ENCODE measurements at regions not wholly inside any gene's neighbourhood (a gene's known extent, or its start where the extent isn't known, plus 50 kb on each side); places are given as distances from the start of the nearest gene placed in this dataset.
"Not testable (repeated sequence)": the region's sequence is repeated elsewhere in the genome, so short reads cannot be mapped to it uniquely, and the experiment has no call there.

DNA sequence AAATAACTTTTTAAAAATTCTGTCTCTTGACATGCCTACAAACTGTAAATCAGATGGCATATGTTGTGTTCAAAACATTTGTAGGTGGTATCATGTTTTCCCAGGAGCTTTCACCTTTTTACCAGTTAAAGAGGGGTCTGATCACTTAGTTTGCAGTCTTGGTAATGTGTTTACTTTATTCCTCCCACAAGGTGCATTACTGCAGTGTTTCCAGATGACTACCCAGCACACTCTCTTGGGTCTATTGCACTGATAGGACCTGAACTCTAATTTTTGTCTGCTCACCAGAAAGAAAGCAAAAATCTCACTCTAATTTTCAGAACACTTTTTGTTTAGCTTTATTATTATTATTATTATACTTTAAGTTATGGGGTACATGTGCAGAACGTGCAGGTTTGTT, 734.1 kb downstream of the GBE1 start:
- intact Hi-C loops (cut with DNase I), result no loop called here

DNA sequence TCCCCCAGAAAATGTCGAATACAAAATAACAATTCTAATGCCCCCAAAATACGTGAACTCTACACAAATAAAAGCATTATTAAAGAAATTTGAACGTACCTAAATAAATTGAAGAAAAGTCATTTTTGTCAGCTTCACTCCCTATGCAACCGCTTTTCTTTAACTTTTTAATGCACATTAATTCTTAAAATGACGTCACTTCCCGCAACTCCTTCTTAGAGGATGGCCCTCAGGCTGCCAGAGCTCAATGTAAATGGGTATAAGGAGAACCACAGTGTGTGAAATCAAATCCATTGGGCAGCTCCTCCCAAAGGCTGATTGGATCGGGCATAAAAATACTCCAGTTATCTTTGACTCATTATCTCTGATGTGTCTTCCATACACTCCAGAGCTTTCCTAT, 736.9 kb downstream of the GBE1 start:
- intact Hi-C loops (cut with DNase I), result no loop called here
- ATAC-seq (ENCODE audit: poor library complexity) (no peak), DNase-seq (no peak)

More for the DNA sequence above, 734.1 kb downstream of the GBE1 start:
- DNase-seq (no peak), ATAC-seq (ENCODE audit: poor library complexity) (no peak)

- no peak for DNase-seq
- ATAC-seq (ENCODE audit: poor library complexity), result no peak
- intact Hi-C loops (cut with DNase I), result no loop called here
These were observed 739.1 kb downstream of the GBE1 start for GRCh38 chr3:81022339-81022738.

GRCh38 chr3:81013360-81013759, 748.1 kb downstream of the GBE1 start:
- intact Hi-C loops (cut with DNase I), result no loop called here
- no peak for DNase-seq
- no peak for ATAC-seq (ENCODE audit: poor library complexity)

DNA sequence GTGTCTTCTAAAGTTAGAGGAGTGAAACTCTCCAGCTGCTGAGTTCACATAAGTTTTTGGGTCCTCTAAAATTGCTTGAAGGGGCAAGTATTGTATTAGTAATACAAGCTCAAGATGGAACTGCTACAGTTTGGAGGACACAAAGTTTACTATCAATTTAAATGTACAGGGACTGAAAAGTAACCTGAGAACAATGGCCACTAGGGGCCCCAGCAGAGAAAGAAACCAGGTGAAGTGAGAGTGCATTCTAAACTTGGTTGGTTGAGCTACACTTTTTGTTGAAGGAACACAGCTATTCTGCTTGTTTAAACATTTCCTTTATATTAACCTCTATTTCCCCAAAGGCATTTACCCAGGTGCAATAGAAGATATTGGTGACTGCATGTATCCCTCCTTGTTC, 755.5 kb downstream of the GBE1 start:
- intact Hi-C loops (cut with DNase I), result no loop called here
- ATAC-seq (ENCODE audit: poor library complexity) (no peak), DNase-seq (no peak)

- intact Hi-C loops (cut with DNase I), result no loop called here
- DNase-seq (no peak), ATAC-seq (ENCODE audit: poor library complexity) (no peak)
These were observed 757.6 kb downstream of the GBE1 start for GRCh38 chr3:81003817-81004216.

DNA sequence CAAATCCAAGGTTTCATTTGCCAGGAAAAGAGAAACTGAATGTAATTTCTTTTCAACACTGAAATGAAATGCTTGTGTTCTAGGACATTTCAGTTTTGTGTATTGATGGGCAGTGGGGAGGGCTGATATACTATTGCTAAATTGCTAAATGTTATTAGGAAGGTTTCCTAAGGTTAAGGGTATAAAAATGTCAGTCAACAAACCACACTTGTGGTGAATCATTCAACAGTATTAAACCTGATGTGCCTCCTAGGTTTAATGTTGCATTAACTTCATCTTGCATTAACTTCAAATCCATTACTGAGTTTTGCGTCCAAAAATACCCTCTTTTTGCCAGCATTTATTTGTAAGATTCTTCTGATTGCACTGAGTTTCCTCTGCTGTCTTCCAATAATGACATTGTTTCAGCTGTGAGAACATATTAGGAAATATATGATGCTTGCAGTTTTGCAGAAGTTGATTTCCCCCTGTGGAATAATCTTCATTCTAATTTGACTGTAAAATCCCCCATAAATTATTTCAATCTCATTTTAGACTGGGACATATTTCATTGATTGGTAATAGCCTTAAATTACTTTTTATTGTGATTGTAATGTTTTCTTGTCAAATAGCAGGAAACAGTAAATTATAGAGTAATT, 758.3 kb downstream of the GBE1 start:
- intact Hi-C loops (cut with DNase I), result no loop called here
- ATAC-seq (ENCODE audit: poor library complexity) (no peak), DNase-seq (no peak)

DNA sequence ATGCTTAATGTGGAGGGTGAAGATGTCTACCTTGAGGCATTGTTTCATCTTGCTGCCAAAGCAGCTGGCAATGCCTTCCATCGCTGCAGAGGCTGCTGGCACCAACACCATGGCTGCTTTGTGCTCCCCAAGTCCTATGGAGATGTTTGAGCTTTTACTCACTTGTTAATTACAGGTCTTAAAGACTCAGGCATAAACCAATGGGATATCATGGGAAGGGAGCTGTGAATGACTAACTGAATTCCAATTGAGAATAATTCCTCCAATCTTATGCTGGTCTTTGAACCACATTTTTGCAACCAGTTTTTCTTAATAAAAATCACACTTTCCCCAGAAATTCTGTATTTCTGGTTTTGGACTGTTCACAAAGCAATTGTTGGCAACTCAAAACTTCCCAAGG, 762.0 kb downstream of the GBE1 start:
- intact Hi-C loops (cut with DNase I), result no loop called here
- DNase-seq, result no peak
- ATAC-seq (ENCODE audit: poor library complexity), result no peak

DNA sequence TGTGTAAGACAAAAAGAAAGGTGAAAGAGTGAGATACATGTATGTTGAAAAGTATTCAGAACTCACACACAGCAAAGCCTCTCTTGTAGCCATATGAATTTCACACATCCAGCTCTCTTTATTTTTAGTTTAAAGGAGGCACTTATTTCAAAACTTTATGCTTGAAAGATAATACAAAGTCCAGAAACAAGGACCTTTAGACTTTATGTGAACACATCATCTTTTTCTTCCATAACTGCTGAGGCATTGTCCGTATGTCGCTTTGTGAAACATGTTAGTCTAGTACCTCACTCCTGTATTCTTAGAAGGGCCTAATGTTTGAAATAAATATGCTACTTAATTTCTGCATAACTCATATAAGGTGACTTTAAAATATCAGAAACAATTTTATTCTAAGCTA, 763.4 kb downstream of the GBE1 start:
- intact Hi-C loops (cut with DNase I), result no loop called here
- DNase-seq (no peak), ATAC-seq (ENCODE audit: poor library complexity) (no peak)

DNA sequence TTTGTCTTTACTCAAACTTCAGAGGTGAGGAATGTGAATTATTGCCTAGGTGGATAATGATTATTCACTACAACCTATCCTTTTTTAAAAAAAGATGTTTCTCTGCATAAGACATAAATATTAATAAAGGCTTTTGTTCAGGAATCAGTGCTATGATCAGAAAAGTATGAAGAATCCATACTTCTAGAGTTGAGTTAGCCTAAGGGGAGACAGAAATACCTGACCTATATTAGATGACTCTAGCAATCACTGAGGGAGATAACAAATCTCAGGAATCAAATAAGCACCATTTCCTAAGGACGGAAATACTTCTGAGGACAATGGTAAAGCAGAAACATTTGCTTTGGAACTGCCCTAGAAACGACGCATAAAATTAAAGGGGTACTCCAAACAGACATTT, 763.8 kb downstream of the GBE1 start:
- no peak for DNase-seq
- intact Hi-C loops (cut with DNase I), result no loop called here
- ATAC-seq (ENCODE audit: poor library complexity), result no peak

GRCh38 chr3:80994767-80995166, 766.7 kb downstream of the GBE1 start:
- ATAC-seq (ENCODE audit: poor library complexity), result no peak
- no peak for DNase-seq
- intact Hi-C loops (cut with DNase I), result no loop called here

GRCh38 chr3:80994085-80994665, 767.3 kb downstream of the GBE1 start:
- DNase-seq, result no peak
- intact Hi-C loops (cut with DNase I), result no loop called here

DNA sequence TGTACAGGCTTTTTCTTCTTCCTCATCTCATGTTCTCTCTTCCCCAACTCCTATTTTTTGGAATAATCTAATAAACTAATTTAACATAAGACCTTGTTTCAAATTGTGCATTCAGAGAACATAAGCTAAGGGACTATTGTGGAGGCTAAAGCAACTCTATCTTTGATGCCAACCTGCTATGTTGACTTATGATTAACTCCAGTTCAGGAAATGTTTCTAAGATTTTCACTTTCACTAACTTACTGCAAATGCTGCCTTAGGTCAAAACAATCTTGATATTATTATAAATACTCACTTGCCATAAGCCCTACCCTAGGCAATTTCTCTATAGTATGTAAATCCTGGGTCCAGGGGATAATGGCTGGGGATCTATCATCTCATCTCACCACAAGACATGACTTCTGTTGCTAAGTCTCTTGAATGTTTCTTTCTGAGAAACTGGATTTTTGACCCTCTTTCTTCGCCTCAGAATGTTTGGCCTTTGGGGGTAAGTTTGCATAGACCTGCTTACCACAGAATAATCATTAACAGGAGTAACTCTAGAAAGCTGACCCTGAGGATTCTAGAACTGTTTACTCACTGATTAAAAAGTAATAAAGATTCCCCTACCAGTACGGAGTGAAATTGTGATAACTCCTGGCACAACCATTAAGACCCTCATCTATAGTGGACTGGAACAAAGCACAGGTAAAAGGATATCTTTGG, 768.1 kb downstream of the GBE1 start:
- DNase-seq (no peak), ATAC-seq (ENCODE audit: poor library complexity) (no peak)
- intact Hi-C loops (cut with DNase I), result no loop called here

More at GRCh38 chr3:80994085-80994665, 767.3 kb downstream of the GBE1 start:
- ATAC-seq (ENCODE audit: poor library complexity), result no peak

- no peak for ATAC-seq (ENCODE audit: poor library complexity)
- intact Hi-C loops (cut with DNase I), result no loop called here
- no peak for DNase-seq
These were observed 777.7 kb downstream of the GBE1 start for GRCh38 chr3:80983753-80984152.

DNA sequence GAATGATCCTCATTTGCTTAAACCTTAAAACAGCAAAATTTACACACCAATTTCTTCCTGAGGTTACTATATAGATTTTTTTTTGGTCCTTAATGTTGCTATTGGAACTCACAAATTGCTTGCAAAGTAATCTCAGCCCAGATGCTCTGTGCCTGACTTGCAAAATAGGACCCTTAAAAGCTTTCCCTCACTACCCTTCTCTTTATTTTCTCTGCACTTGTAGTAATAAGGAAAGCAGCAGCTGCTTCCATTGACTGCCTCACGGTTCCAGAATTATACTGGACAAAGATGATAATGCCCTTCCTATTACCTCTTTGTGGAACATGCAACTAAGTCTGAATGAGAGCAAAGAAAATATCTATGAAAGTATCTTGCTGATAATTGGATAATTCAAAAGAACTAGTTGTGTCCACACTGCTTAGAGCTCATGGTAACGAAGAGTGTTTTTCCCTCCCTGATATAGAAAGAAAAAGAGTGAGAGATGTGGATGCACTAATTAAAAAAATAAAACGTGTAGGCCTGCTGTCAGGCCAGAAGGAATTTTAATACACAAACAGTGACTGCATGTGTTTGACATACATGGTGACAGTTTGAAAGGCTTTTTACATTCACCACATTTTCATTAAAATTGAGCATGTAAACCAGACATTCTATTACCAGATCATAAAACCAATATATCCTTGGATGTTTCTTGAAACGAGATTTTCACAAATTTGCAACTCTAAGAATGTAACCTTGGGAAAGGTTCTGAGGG, 783.1 kb downstream of the GBE1 start:
- ATAC-seq (ENCODE audit: poor library complexity), result no peak
- no peak for DNase-seq
- intact Hi-C loops (cut with DNase I), result no loop called here

DNA sequence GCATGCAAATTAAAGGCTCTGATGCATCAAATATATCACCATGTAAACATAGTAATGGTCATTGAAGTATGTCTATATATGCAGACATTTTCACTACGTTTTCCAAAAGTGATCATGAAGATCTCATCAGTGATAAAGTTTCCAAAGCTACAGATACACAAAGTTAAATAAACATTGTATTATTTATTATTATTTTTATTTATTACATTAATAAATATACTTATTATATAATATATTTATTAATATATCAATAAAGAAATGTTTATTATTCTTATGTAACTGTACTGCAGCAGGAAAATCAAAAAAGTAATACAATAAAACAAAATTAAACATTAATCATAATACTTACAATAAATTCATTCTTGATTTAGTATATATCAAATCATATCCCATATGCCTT, 791.2 kb downstream of the GBE1 start:
- intact Hi-C loops (cut with DNase I), result no loop called here
- ATAC-seq (ENCODE audit: poor library complexity), result no peak
- no peak for DNase-seq

DNA sequence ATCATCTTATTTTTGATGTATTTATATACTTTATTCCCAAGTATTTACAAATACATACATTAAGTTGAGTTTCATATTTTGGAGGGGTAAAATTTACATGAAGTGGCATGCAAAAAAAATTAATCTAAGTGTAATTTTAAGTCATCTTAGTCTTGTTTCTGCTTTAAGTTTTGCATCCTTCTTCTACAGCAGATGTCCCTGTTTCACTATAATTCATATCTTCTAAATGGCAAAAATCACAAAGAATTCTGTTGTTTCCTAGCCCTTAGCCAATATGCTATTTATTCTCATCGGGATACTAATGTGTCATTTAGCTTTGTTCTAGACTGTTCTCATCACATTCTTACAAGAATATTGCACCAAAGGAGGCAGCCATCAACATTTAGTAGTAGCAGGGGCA, 831.9 kb downstream of the GBE1 start:
- DNase-seq (no peak), ATAC-seq (ENCODE audit: poor library complexity) (no peak)
- intact Hi-C loops (cut with DNase I), result no loop called here

DNA sequence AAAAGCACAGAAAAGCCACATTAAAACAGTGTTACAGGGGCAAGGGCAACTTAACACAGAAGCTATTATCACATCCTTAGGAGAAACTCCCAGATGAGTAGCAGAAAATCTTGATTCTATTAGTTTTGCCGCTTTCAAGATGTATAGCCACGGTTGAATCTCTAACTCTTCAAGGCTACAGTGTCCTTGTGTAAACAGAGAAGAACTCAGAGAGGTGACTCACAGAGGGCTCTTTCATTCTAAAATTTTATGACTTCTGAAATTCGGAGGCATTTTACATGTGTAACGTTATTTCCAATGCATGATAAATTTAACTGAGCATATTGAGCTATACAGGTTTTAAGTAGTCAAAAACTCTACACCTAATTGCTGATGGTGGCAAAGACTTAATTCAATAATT, 846.6 kb downstream of the GBE1 start:
- no peak for ATAC-seq (ENCODE audit: poor library complexity)
- intact Hi-C loops (cut with DNase I), result no loop called here
- DNase-seq, result no peak

DNA sequence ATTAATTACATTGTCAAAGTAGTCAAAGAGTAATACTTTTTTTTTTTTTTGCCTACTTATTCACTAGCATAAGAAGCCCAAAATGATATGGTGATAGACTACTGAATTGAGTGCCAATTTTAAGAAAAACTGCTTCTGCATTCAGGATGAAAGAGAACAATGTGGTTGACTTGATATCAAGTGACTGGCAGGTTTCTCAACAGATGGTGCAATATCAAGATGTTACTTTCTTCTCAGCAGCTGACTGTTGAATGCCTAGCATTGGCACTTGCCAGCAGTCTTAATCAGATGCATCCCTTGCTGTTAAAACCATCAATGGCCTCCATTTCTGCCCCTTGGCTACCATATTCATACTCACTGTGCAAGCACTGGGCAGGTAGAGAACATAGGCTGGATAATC, 863.2 kb downstream of the GBE1 start:
- ATAC-seq (ENCODE audit: poor library complexity), result no peak
- intact Hi-C loops (cut with DNase I), result no loop called here

DNA sequence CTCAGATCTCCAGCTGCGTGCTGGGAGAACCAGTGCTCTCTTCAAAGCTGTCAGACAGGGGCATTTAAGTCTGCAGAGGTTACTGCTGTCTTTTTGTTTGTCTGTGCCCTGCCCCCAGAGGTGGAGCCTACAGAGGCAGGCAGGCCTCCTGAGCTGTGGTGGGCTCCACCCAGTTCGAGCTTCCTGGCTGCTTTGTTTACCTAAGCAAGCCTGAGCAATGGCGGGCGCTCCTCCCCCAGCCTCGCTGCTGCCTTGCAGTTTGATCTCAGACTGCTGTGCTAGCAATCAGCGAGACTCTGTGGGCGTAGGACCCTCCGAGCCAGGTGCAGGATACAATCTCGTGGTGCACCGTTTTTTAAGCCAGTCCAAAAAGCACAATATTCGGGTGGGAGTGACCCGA, 864.4 kb downstream of the GBE1 start:
- intact Hi-C loops (cut with DNase I); DNase-seq; ATAC-seq (ENCODE audit: poor library complexity): not testable (repeated sequence)

More for the DNA sequence above, 863.2 kb downstream of the GBE1 start:
- DNase-seq, result no peak

Data from Right ventricle myocardium superior (tissue), 1 donor.